NCI-H1436 treated with DMSO at 0.1 percent for 48 hours (cell line): ENCODE measurements at regions not wholly inside any gene's neighbourhood (a gene's known extent, or its start where the extent isn't known, plus 50 kb on each side); places are given as distances from the start of the nearest gene placed in this dataset.
"Not testable (repeated sequence)": the region's sequence is repeated elsewhere in the genome, so short reads cannot be mapped to it uniquely, and the experiment has no call there.

Source experiments
- DNase-seq: peaks from one replicate; lab custom pipeline; 2025; lab: John Stamatoyannopoulos, UW

GRCh38 chr3:86794361-86795065 lies 196.4 kb downstream of the VGLL3 start:
- no peak for DNase-seq

- no peak for DNase-seq
Measured at GRCh38 chr3:86793786-86794185, 197.2 kb downstream of the VGLL3 start.

GRCh38 chr3:86792316-86792715 lies 198.6 kb downstream of the VGLL3 start:
- no peak for DNase-seq

GRCh38 chr3:86790884-86791549 lies 199.9 kb downstream of the VGLL3 start:
- no peak for DNase-seq

GRCh38 chr3:86788371-86788770 lies 202.6 kb downstream of the VGLL3 start:
- no peak for DNase-seq

- DNase-seq: no peak
Measured at GRCh38 chr3:86787091-86787490, 203.9 kb downstream of the VGLL3 start.

- no peak for DNase-seq
Measured at GRCh38 chr3:86785386-86785785, 205.6 kb downstream of the VGLL3 start.

GRCh38 chr3:86782866-86783265 lies 208.1 kb downstream of the VGLL3 start:
- DNase-seq: no peak

- no peak for DNase-seq
Measured at GRCh38 chr3:86782286-86782685, 208.7 kb downstream of the VGLL3 start.

GRCh38 chr3:86774082-86774691 lies 216.8 kb downstream of the VGLL3 start:
- no peak for DNase-seq

- no peak for DNase-seq
Measured at GRCh38 chr3:86772699-86773098, 218.2 kb downstream of the VGLL3 start.

- no peak for DNase-seq
Measured at GRCh38 chr3:86771741-86772512, 219.0 kb downstream of the VGLL3 start.

GRCh38 chr3:86766331-86766730 lies 224.6 kb downstream of the VGLL3 start:
- no peak for DNase-seq

- not testable (repeated sequence) for DNase-seq
Measured at GRCh38 chr3:86757322-86758179, 233.4 kb downstream of the VGLL3 start.

- no peak for DNase-seq
Measured at GRCh38 chr3:86748015-86748414, 242.9 kb downstream of the VGLL3 start.

- no peak for DNase-seq
Measured at GRCh38 chr3:86744051-86744450, 246.9 kb downstream of the VGLL3 start.

GRCh38 chr3:86743233-86743632 lies 247.7 kb downstream of the VGLL3 start:
- DNase-seq: no peak

- no peak for DNase-seq
Measured at GRCh38 chr3:86740751-86741150, 250.2 kb downstream of the VGLL3 start.

- no peak for DNase-seq
Measured at GRCh38 chr3:86739244-86739643, 251.7 kb downstream of the VGLL3 start.

- no peak for DNase-seq
Measured at GRCh38 chr3:86738684-86739083, 252.3 kb downstream of the VGLL3 start.

GRCh38 chr3:86737517-86737916 lies 253.4 kb downstream of the VGLL3 start:
- DNase-seq: no peak

GRCh38 chr3:86733257-86733656 lies 257.7 kb downstream of the VGLL3 start:
- no peak for DNase-seq
